Mesenchymal stem cell (in vitro differentiated cells and primary cell): ENCODE measurements at regions not wholly inside any gene's neighbourhood (a gene's known extent, or its start where the extent isn't known, plus 50 kb on each side); places are given as distances from the start of the nearest gene placed in this dataset.
"Not testable (repeated sequence)": the region's sequence is repeated elsewhere in the genome, so short reads cannot be mapped to it uniquely, and the experiment has no call there.

Source experiments
- DNase-seq: peaks from one replicate; pipeline ENCODE4 v3.0.0-alpha.2; 2013
- H2AFZ ChIP-seq: one replicate; pipeline ENCODE4 v1.6.1; 2013; ENCODE audit warnings: low read depth, mild to moderate bottlenecking, control low read depth, inconsistent platforms, low read length, moderate library complexity
- H2AK5ac ChIP-seq: 2 replicates; pipeline ENCODE4 v1.6.1; 2013; ENCODE audit warnings: low read length, moderate library complexity, mild to moderate bottlenecking, inconsistent platforms; ENCODE audit not compliant: severe bottlenecking
- H2BK120ac ChIP-seq: one replicate; pipeline ENCODE4 v1.6.1; 2013; ENCODE audit warnings: low read depth, mild to moderate bottlenecking, inconsistent platforms, low read length, moderate library complexity
- H2BK12ac ChIP-seq, 2 experiments: one replicate each; pipeline ENCODE4 v1.6.1; 2013; ENCODE audit warnings: inconsistent platforms in 2 of 2, low read length in 2 of 2, mild to moderate bottlenecking in 2 of 2, moderate library complexity in 2 of 2, control low read depth in 1 of 2
- H2BK15ac ChIP-seq: one replicate; pipeline ENCODE4 v1.6.1; 2013; ENCODE audit warnings: mild to moderate bottlenecking, low read depth, inconsistent platforms; ENCODE audit not compliant: poor library complexity, severe bottlenecking
- H2BK5ac ChIP-seq: 2 replicates; pipeline ENCODE4 v1.6.1; 2013; ENCODE audit warnings: low read depth, mild to moderate bottlenecking, low read length, control low read depth, inconsistent platforms; ENCODE audit not compliant: poor library complexity, severe bottlenecking
- H3K14ac ChIP-seq, 2 experiments: one replicate each; pipeline ENCODE4 v1.6.1; 2013; ENCODE audit warnings: inconsistent platforms in 2 of 2, low read length in 2 of 2, control low read depth in 1 of 2, mild to moderate bottlenecking in 1 of 2, moderate library complexity in 1 of 2
- H3K18ac ChIP-seq, 2 experiments: one replicate each; pipeline ENCODE4 v1.6.1; 2013; ENCODE audit warnings: inconsistent platforms in 2 of 2, low read length in 2 of 2, control low read depth in 1 of 2, low read depth in 1 of 2, mild to moderate bottlenecking in 1 of 2
- H3K23ac ChIP-seq, 2 experiments: one replicate each; pipeline ENCODE4 v1.6.1; 2013; ENCODE audit warnings: inconsistent platforms in 2 of 2, low read length in 2 of 2, mild to moderate bottlenecking in 2 of 2, moderate library complexity in 2 of 2, control low read depth in 1 of 2
- H3K27ac ChIP-seq: 2 replicates; pipeline ENCODE4 v1.5.1; 2013; ENCODE audit warnings: mild to moderate bottlenecking, moderate library complexity, low read length, control low read depth, inconsistent platforms; ENCODE audit not compliant: poor library complexity, severe bottlenecking
- H3K27me3 ChIP-seq, 2 experiments: 2 replicates each; pipeline versions ENCODE4 v1.6.1 to v1.7.0; 2013; ENCODE audit warnings: low read length in 2 of 2, mild to moderate bottlenecking in 2 of 2, moderate library complexity in 2 of 2, control low read depth in 1 of 2, inconsistent platforms in 1 of 2; ENCODE audit not compliant: control insufficient read depth in 1 of 2, insufficient read depth in 1 of 2
- H3K36me3 ChIP-seq, 2 experiments: 2 replicates each; pipeline versions ENCODE4 v1.6.1 to v1.7.0; 2013; ENCODE audit warnings: low read length in 2 of 2, control low read depth in 1 of 2, inconsistent platforms in 1 of 2, low read depth in 1 of 2, mild to moderate bottlenecking in 1 of 2; ENCODE audit not compliant: insufficient read depth in 2 of 2, control insufficient read depth in 1 of 2
- H3K4ac ChIP-seq, 2 experiments: one replicate each; pipeline ENCODE4 v1.6.1; 2013; ENCODE audit warnings: inconsistent platforms in 2 of 2, low read length in 2 of 2, mild to moderate bottlenecking in 2 of 2, moderate library complexity in 2 of 2, control low read depth in 1 of 2, low read depth in 1 of 2
- H3K4me1 ChIP-seq: 2 replicates; pipeline ENCODE4 v1.6.1; 2013; ENCODE audit warnings: low read depth, low read length, control low read depth; ENCODE audit not compliant: control insufficient read depth, insufficient read depth
- H3K4me2 ChIP-seq: 2 replicates; pipeline ENCODE4 v1.6.1; 2013; ENCODE audit warnings: low read length, mild to moderate bottlenecking, inconsistent platforms; ENCODE audit not compliant: poor library complexity, severe bottlenecking
- H3K4me3 ChIP-seq, 2 experiments: 2 replicates each; pipeline versions ENCODE4 v1.5.1 to v1.7.0; 2013; ENCODE audit warnings: low read length in 2 of 2, mild to moderate bottlenecking in 2 of 2, control low read depth in 1 of 2, low read depth in 1 of 2; ENCODE audit not compliant: insufficient read depth in 1 of 2
- H3K79me1 ChIP-seq: replicated peaks from 2 replicates; pipeline ENCODE4 v1.6.1; 2013; ENCODE audit warnings: mild to moderate bottlenecking, control low read depth, low read length, inconsistent platforms; ENCODE audit not compliant: poor library complexity, severe bottlenecking
- H3K9ac ChIP-seq: 2 replicates; pipeline ENCODE4 v1.7.0; 2013; ENCODE audit warnings: mild to moderate bottlenecking, low read length, moderate library complexity
- H3K9me3 ChIP-seq: 2 replicates; pipeline ENCODE4 v1.7.0; 2013; ENCODE audit warnings: mild to moderate bottlenecking, low read length; ENCODE audit not compliant: control insufficient read depth
- H4K8ac ChIP-seq: one replicate; pipeline ENCODE4 v1.6.1; 2013; ENCODE audit warnings: inconsistent platforms, mild to moderate bottlenecking, low read length, moderate library complexity
- H4K91ac ChIP-seq: one replicate; pipeline ENCODE4 v1.6.1; 2013; ENCODE audit warnings: mild to moderate bottlenecking, low read length, inconsistent platforms
- WGBS: methylation state at CpG from one replicate; pipeline ENCODE4 v1.1.7; 2013; ENCODE audit warnings: mixed read lengths; 5-methylcytosine and 5-hydroxymethylcytosine counted together

DNA sequence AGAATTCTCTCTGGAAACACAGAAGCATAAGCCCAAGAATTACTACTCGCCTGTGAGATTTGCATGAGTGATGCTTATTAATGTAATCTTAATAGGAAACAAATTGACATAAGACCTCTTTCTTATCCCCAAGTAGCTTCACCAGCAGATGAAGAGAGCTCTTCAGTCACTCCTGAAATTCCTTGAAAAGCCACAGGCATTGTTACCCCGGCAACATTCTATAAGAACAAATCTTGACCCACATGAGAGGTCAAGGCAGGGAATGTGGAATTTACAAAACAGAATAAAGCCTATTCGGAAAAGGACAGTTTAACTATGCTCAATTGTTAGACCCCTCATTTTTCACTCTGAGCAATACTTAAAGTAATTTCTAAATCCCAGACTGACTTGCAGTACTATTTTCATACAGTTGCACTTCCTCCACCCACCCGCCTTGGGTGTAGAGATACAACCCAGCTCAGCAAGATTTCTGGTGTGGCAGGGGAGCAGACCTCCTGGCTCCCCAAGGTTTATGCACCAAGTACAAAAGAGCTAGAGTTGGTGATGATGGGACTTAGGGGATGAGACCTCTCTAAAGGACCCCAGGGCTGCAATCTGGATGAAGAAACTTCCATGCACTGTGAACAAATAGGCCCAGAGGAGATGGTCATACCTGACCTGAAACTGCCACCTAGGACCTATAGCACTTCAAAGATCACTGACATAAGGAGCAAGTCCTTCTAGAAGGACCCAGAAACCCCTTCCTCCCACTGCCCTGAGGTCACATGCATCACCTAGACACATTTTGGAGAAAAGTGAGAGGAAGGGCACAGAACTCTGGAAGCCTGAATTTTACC is 242.1 kb downstream of the ZNF608 start:
- no peaks in the 10 kb centered on the region for H3K79me1 ChIP-seq
- no peak overlapping the region for H3K4me3 ChIP-seq
- no peak overlapping the region for H2BK5ac ChIP-seq
- H3K4me2 ChIP-seq = no peak overlapping the region
- no peak overlapping the region for H3K14ac ChIP-seq
- H3K4ac ChIP-seq = peak overlapping the region in 1 of 2 experiments; percentile 80
- peak; percentile 46 for DNase-seq
- WGBS = 55% methylated on average over 3 of the region's 4 CpGs
- no peaks in the 10 kb centered on the region for H3K9me3 ChIP-seq
- H3K23ac ChIP-seq = no peak overlapping the region
- H2BK12ac ChIP-seq = peak overlapping the region in 1 of 2 experiments; percentile 72
- no peak overlapping the region for H4K8ac ChIP-seq
- H3K18ac ChIP-seq = no peak overlapping the region
- no peak overlapping the region for H3K27ac ChIP-seq
- H2AFZ ChIP-seq = no peak overlapping the region
- H3K36me3 ChIP-seq = no peaks in the 10 kb centered on the region
- no peaks in the 10 kb centered on the region for H3K27me3 ChIP-seq
- no peak overlapping the region for H2AK5ac ChIP-seq
- no peak overlapping the region for H3K9ac ChIP-seq
- no peak overlapping the region for H2BK120ac ChIP-seq
- no peak overlapping the region for H2BK15ac ChIP-seq
- no peak overlapping the region for H4K91ac ChIP-seq
- H3K4me1 ChIP-seq = peaks cover 4% of the 10 kb centered on the region

DNA sequence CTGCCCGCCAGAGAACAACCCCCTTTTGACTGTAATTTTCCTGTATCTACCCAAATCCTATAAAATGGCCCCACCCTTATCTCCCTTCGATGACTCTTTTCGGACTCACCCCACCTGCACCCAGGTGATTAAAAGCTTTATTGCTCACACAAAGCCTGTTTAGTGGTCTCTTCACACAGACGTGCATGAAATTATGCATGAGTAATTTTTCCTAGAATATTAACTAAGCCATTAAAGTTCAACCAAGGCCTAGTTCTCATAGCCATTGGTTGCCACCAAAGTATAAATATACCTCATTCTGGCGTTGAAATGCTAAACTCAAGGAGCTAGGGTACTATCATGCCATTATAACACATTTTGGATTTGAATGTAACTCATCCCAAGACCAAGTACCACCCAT is 243.9 kb downstream of the ZNF608 start:
- no peak overlapping the region for H3K4me2 ChIP-seq
- no peak overlapping the region for H2BK5ac ChIP-seq

DNA sequence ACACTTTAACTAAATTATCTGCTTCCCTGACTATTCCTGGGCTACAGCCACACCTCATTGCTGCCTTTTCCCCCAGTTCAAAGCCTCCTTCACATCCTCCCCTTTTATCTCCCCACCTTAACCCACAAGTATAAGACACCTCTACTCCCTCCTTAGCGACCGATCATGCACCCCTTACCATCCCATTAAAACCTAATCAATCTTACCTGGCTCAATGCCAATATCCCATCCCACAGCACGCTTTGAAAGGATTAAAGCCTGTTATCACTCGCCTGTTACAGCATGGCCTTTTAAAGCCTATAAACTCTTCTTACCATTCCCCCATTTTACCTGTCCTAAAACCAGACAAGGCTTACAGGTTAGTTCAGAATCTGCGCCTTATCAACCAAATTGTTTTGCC is 246.6 kb downstream of the ZNF608 start:
- not testable (repeated sequence) for H3K9me3 ChIP-seq
- WGBS = 74% methylated on average over 5 of the region's 5 CpGs

More for the DNA sequence above, 243.9 kb downstream of the ZNF608 start:
- Histone ChIP-seq H3K9me3 (no peaks in the 10 kb centered on the region), H3K23ac (no peak overlapping the region), H3K4me1 (peaks cover 4% of the 10 kb centered on the region), H2AFZ (no peak overlapping the region), H2BK12ac (no peak overlapping the region), H3K27ac (no peak overlapping the region), H2BK15ac (no peak overlapping the region), H3K36me3 (no peaks in the 10 kb centered on the region), H3K27me3 (no peaks in the 10 kb centered on the region), H3K14ac (no peak overlapping the region), H2AK5ac (no peak overlapping the region), H3K9ac (no peak overlapping the region), H3K4me3 (no peak overlapping the region), H4K8ac (no peak overlapping the region), H2BK120ac (no peak overlapping the region), H3K4ac (no peak overlapping the region), H3K18ac (no peak overlapping the region), H3K79me1 (no peaks in the 10 kb centered on the region), H4K91ac (no peak overlapping the region)
- DNase-seq = no peak
- 95% methylated on average over 5 of the region's 5 CpGs for WGBS

DNA sequence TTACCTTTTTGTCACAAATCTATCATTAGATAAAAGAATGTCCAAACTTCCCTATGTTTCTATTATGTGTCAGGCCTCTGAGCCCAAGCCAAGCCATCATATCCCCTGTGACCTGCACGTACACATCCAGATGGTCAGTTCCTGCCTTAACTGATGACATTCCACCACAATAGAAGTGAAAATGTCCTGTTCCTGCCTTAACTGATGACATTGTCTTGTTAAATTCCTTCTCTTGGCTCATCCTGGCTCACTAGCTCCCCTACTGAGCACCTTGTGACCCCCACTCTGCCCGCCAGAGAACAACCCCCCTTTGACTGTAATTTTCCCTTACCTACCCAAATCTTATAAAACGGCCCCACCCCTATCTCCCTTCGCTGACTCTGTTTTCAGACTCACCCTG is 249.5 kb downstream of the ZNF608 start:
- not testable (repeated sequence) for H2BK5ac ChIP-seq, H3K79me1 ChIP-seq, H3K9me3 ChIP-seq, H3K27ac ChIP-seq, H3K14ac ChIP-seq, H2BK120ac ChIP-seq, H3K36me3 ChIP-seq, H2BK12ac ChIP-seq, H3K23ac ChIP-seq, H2AK5ac ChIP-seq, H3K4me3 ChIP-seq, H3K4me2 ChIP-seq, H3K27me3 ChIP-seq, H4K91ac ChIP-seq, H2AFZ ChIP-seq, H4K8ac ChIP-seq, H3K9ac ChIP-seq, H3K18ac ChIP-seq, H2BK15ac ChIP-seq, H3K4ac ChIP-seq, H3K4me1 ChIP-seq, DNase-seq
- WGBS = 87% methylated on average over 4 of the region's 4 CpGs

More for the DNA sequence above, 246.6 kb downstream of the ZNF608 start:
- H3K9ac ChIP-seq, H2BK15ac ChIP-seq, H3K23ac ChIP-seq, H2AFZ ChIP-seq, H2BK120ac ChIP-seq, H2BK12ac ChIP-seq, H3K27ac ChIP-seq, H4K91ac ChIP-seq, DNase-seq, H2AK5ac ChIP-seq, H3K4ac ChIP-seq, H3K18ac ChIP-seq, H3K14ac ChIP-seq, H3K4me2 ChIP-seq, H2BK5ac ChIP-seq, H3K79me1 ChIP-seq, H3K27me3 ChIP-seq, H3K4me1 ChIP-seq, H3K4me3 ChIP-seq, H4K8ac ChIP-seq, H3K36me3 ChIP-seq: not testable (repeated sequence)
